Neural cell (in vitro differentiated cells): ENCODE measurements at regions not wholly inside any gene's neighbourhood (a gene's known extent, or its start where the extent isn't known, plus 50 kb on each side); places are given as distances from the start of the nearest gene placed in this dataset.

ENCODE experiments used
- H2AFZ ChIP-seq: fragments of 200-600, 300-800 bp; sonication (generic), shearing (Covaris generic); 2 replicates; pipeline ENCODE4 v1.6.0; 2014; ENCODE audit warnings: low read depth, mild to moderate bottlenecking, antibody characterized with exemption, low read length, moderate library complexity
- H3F3A ChIP-seq: fragments of 200-600 bp; shearing (Covaris generic); 2 replicates; pipeline ENCODE4 v1.6.1; 2016; ENCODE audit warnings: mild to moderate bottlenecking, moderate library complexity, mixed read lengths, antibody characterized with exemption, low read length; ENCODE audit not compliant: insufficient read depth, poor library complexity, severe bottlenecking
- H3K27ac ChIP-seq: fragments of 200-600, 300-800 bp; sonication (generic), shearing (Covaris generic); 2 replicates; pipeline ENCODE4 v1.5.1; 2014; ENCODE audit warnings: mild to moderate bottlenecking, low read length, moderate library complexity
- H3K27me3 ChIP-seq: fragments of 300-800, 200-600 bp; sonication (generic), shearing (Covaris generic); 2 replicates; pipeline ENCODE4 v1.6.0; 2014; ENCODE audit warnings: mild to moderate bottlenecking, low read depth, low read length, moderate library complexity; ENCODE audit not compliant: insufficient read depth
- H3K36me3 ChIP-seq: fragments of 300-800, 200-600 bp; sonication (generic), shearing (Covaris generic); 2 replicates; pipeline ENCODE4 v1.5.1; 2014; ENCODE audit warnings: mild to moderate bottlenecking, antibody characterized with exemption, low read length, moderate library complexity; ENCODE audit not compliant: insufficient read depth
- H3K4me2 ChIP-seq: fragments of 300-800, 200-600 bp; sonication (generic), shearing (Covaris generic); 2 replicates; pipeline ENCODE4 v1.6.0; 2014; ENCODE audit warnings: mild to moderate bottlenecking, low read length
- H3K4me3 ChIP-seq: fragments of 300-800, 200-600 bp; sonication (generic), shearing (Covaris generic); 2 replicates; pipeline ENCODE4 v1.5.1; 2014; ENCODE audit warnings: mild to moderate bottlenecking, low read length, moderate library complexity
- H3K79me2 ChIP-seq: fragments of 200-600 bp; shearing (Covaris generic); replicated peaks from 2 replicates; pipeline ENCODE4 v1.6.0; 2014; ENCODE audit warnings: mild to moderate bottlenecking, low read length, moderate library complexity; ENCODE audit not compliant: insufficient read depth
- H3K9ac ChIP-seq: fragments of 300-800, 200-600 bp; sonication (generic), shearing (Covaris generic); 2 replicates; pipeline ENCODE4 v1.6.1; 2016; ENCODE audit warnings: mild to moderate bottlenecking, low read length, mixed read lengths
- H3K9me2 ChIP-seq: fragments of 200-600 bp; shearing (Covaris generic); 2 replicates; pipeline ENCODE4 v1.6.1; 2016; ENCODE audit warnings: mild to moderate bottlenecking, low read length, mixed read lengths; ENCODE audit not compliant: insufficient read depth
- H3K9me3 ChIP-seq: fragments of 200-600, 300-800 bp; sonication (generic), shearing (Covaris generic); 2 replicates; pipeline ENCODE4 v1.6.1; 2016; ENCODE audit warnings: mild to moderate bottlenecking, mixed run types, low read length, moderate library complexity, mixed read lengths
- H4K20me1 ChIP-seq: fragments of 200-600 bp; shearing (Covaris generic); 2 replicates; pipeline ENCODE4 v1.6.1; 2016; ENCODE audit warnings: mild to moderate bottlenecking, mixed run types; ENCODE audit not compliant: insufficient read depth
- CTCF ChIP-seq: fragments of 450-650 bp; IDR thresholded peaks from 2 replicates; pipeline ENCODE4 v1.5.1; 2014; ENCODE audit warnings: antibody characterized with exemption, mild to moderate bottlenecking, moderate library complexity; ENCODE audit not compliant: poor library complexity, severe bottlenecking
- EP300 ChIP-seq: fragments of 450-650 bp; conservative IDR thresholded peaks from 2 replicates; pipeline ENCODE4 v1.6.1; 2014; ENCODE audit warnings: antibody characterized with exemption, mild to moderate bottlenecking, moderate library complexity; ENCODE audit not compliant: poor library complexity, severe bottlenecking
- EZH2 ChIP-seq: fragments of 200-600, 300-800 bp; shearing (Covaris generic), sonication (generic); IDR thresholded peaks from 2 replicates; pipeline ENCODE4 v1.6.1; 2014; ENCODE audit warnings: antibody characterized with exemption, low read length, borderline replicate concordance, mild to moderate bottlenecking; ENCODE audit not compliant: insufficient read depth, poor library complexity, severe bottlenecking
- MXI1 ChIP-seq: fragments of 450-650 bp; conservative IDR thresholded peaks from 2 replicates; pipeline ENCODE4 v1.6.1; 2014; ENCODE audit warnings: antibody characterized with exemption, mild to moderate bottlenecking; ENCODE audit not compliant: poor library complexity, severe bottlenecking
- POLR2AphosphoS5 ChIP-seq: IDR thresholded peaks from 2 replicates; pipeline ENCODE4 v1.6.1; 2012
- RAD21 ChIP-seq: fragments of 450-650 bp; conservative IDR thresholded peaks from 2 replicates; pipeline ENCODE4 v1.6.1; 2014; ENCODE audit warnings: antibody characterized with exemption, mild to moderate bottlenecking, moderate library complexity
- REST ChIP-seq: IDR thresholded peaks from 2 replicates; pipeline ENCODE4 v1.6.1; 2012; ENCODE audit warnings: borderline replicate concordance
- SMC3 ChIP-seq: fragments of 450-650 bp; conservative IDR thresholded peaks from 2 replicates; pipeline ENCODE4 v1.6.1; 2014; ENCODE audit warnings: antibody characterized with exemption, mild to moderate bottlenecking, moderate library complexity; ENCODE audit not compliant: poor library complexity
- TAF1 ChIP-seq: IDR thresholded peaks from 2 replicates; pipeline ENCODE4 v1.6.1; 2012; ENCODE audit warnings: low read depth

GRCh38 chr12:74751441-74751840 is 213.8 kb downstream of the ATXN7L3B start:
- no peaks in the 10 kb centered on the region for H4K20me1 ChIP-seq
- no peak overlapping the region for H3K27ac ChIP-seq
- H3K36me3 ChIP-seq: no peaks in the 10 kb centered on the region
- H3K9me2 ChIP-seq: no peaks in the 10 kb centered on the region
- no peak overlapping the region for H3K4me3 ChIP-seq
- no peak for TF ChIP-seq TAF1
- no peak for TF ChIP-seq RAD21
- TF ChIP-seq EP300: no peak
- TF ChIP-seq SMC3: no peak
- TF ChIP-seq CTCF: no peak
- no peak for TF ChIP-seq POLR2AphosphoS5
- no peak for TF ChIP-seq EZH2
- no peak for TF ChIP-seq REST
- no peak for TF ChIP-seq MXI1
- no peak overlapping the region for H2AFZ ChIP-seq
- H3K9ac ChIP-seq: no peak overlapping the region
- H3K79me2 ChIP-seq: no peaks in the 10 kb centered on the region
- no peaks in the 10 kb centered on the region for H3K9me3 ChIP-seq
- H3F3A ChIP-seq: no peaks in the 10 kb centered on the region
- H3K4me2 ChIP-seq: no peak overlapping the region
- no peaks in the 10 kb centered on the region for H3K27me3 ChIP-seq

GRCh38 chr12:74752215-74752614 is 214.6 kb downstream of the ATXN7L3B start:
- H3K27ac ChIP-seq: no peak overlapping the region
- no peaks in the 10 kb centered on the region for H3K9me2 ChIP-seq
- H4K20me1 ChIP-seq: no peaks in the 10 kb centered on the region
- H3F3A ChIP-seq: no peaks in the 10 kb centered on the region
- H3K36me3 ChIP-seq: no peaks in the 10 kb centered on the region
- no peaks in the 10 kb centered on the region for H3K79me2 ChIP-seq
- H3K9ac ChIP-seq: no peak overlapping the region
- H3K4me2 ChIP-seq: no peak overlapping the region
- no peaks in the 10 kb centered on the region for H3K9me3 ChIP-seq
- TF ChIP-seq MXI1: no peak
- TF ChIP-seq RAD21: no peak
- TF ChIP-seq REST: no peak
- TF ChIP-seq TAF1: no peak
- TF ChIP-seq EZH2: no peak
- no peaks in the 10 kb centered on the region for H3K27me3 ChIP-seq
- no peak overlapping the region for H2AFZ ChIP-seq
- no peak overlapping the region for H3K4me3 ChIP-seq
